ENCODE measurements at regions not wholly inside any gene's neighbourhood (a gene's known extent, or its start where the extent isn't known, plus 50 kb on each side); places are given as distances from the start of the nearest gene placed in this dataset.

GRCh38 chr14:98937021-98937420 is 335.0 kb downstream of the BCL11B start:
- no peak overlapping the region for H2AK9ac ChIP-seq (replicated peaks; ENCODE audit: low read depth, low read length, poor library complexity)
- H3K56ac ChIP-seq (ENCODE audit: extremely low read depth, insufficient read depth, low read length): no peak overlapping the region
- H3K27ac ChIP-seq (ENCODE audit: insufficient read depth, low read length): no peak overlapping the region
- peaks cover 53% of the 10 kb centered on the region for H3K9me3 ChIP-seq (ENCODE audit: control insufficient read depth, insufficient read depth, low read length)
- no peak for TF ChIP-seq SMC3 (IDR thresholded peaks at IDR 0.05; ENCODE audit: low read depth, low read length)
- TF ChIP-seq MAFK (IDR thresholded peaks at IDR 0.05; ENCODE audit: low read depth, low read length): no peak
- no peak for TF ChIP-seq BHLHE40 (IDR thresholded peaks at IDR 0.05; ENCODE audit: low read depth, low read length)
- no peak for TF ChIP-seq RFX5 (IDR thresholded peaks at IDR 0.05; ENCODE audit: low read depth, low read length)
- TF ChIP-seq RAD21 (IDR thresholded peaks at IDR 0.05; ENCODE audit: low read length): no peak
- no peak for TF ChIP-seq NFE2L2 (IDR thresholded peaks at IDR 0.05; ENCODE audit: low read depth, low read length)
- no peak for TF ChIP-seq ELK1 (IDR thresholded peaks at IDR 0.05; ENCODE audit: borderline replicate concordance, low read depth, low read length)
- TF ChIP-seq MAZ (IDR thresholded peaks at IDR 0.05; ENCODE audit: borderline replicate concordance, low read depth, low read length): no peak
- no peak for TF ChIP-seq CEBPB (IDR thresholded peaks at IDR 0.05; ENCODE audit: low read depth, low read length)
- TF ChIP-seq POLR2A (IDR thresholded peaks at IDR 0.05; ENCODE audit: low read depth, low read length): no peak
- TF ChIP-seq CHD1 (IDR thresholded peaks at IDR 0.05; ENCODE audit: low read depth, low read length): no peak
- TF ChIP-seq FOS (IDR thresholded peaks at IDR 0.05; ENCODE audit: low read depth, low read length): no peak
- no peak for TF ChIP-seq CTCF (conservative IDR thresholded peaks at IDR 0.05; ENCODE audit: low read depth, low read length)
- no peak for TF ChIP-seq USF2 (IDR thresholded peaks at IDR 0.05; ENCODE audit: low read depth, low read length)
- ChIA-PET POLR2A (ENCODE audit: unreplicated experiment) (no interaction called here), CTCF (no interaction called here)
- no peaks in the 10 kb centered on the region for H3K9me1 ChIP-seq (ENCODE audit: insufficient read depth, low read length)
- no peak for DNase-seq
- H3K4me1 ChIP-seq (ENCODE audit: control insufficient read depth, insufficient read depth, low read length): no peaks in the 10 kb centered on the region
- in situ Hi-C loops (cut with MboI; ENCODE audit: low sequenced_read_pairs): no loop called here
- dilution Hi-C loops (cut with HindIII; ENCODE audit: low sequenced_read_pairs, unreplicated experiment): no loop called here
- no peak overlapping the region for H3K23ac ChIP-seq (ENCODE audit: low read depth, low read length)
- no peak overlapping the region for H3K4ac ChIP-seq (ENCODE audit: low read depth, low read length)
- no peak overlapping the region for H2BK15ac ChIP-seq (ENCODE audit: low read depth, low read length)
- H3K4me3 ChIP-seq (ENCODE audit: insufficient read depth, low read depth, low read length): no peak overlapping the region
- H3K79me1 ChIP-seq (ENCODE audit: low read depth in 1 of 2, low read length in 2 of 2): no peaks in the 10 kb centered on the region
- no peak overlapping the region for H2BK5ac ChIP-seq (ENCODE audit: low read depth, low read length, poor library complexity, severe bottlenecking)
- no peak overlapping the region for H4K91ac ChIP-seq (ENCODE audit: insufficient read depth, low read depth, low read length)
- no peak overlapping the region for H4K8ac ChIP-seq (ENCODE audit: low read depth in 2 of 2, low read length in 2 of 2)
- no peak overlapping the region for H2BK120ac ChIP-seq (ENCODE audit: low read depth, low read length)
- no peak for ATAC-seq (ENCODE audit: low read depth)
- H3K14ac ChIP-seq (replicated peaks; ENCODE audit: low read depth, low read length): no peak overlapping the region
- intact Hi-C loops (cut with micrococcal nuclease): no loop called here
- H3K18ac ChIP-seq (ENCODE audit: low read depth, low read length): no peak overlapping the region
- H3K27me3 ChIP-seq (ENCODE audit: control insufficient read depth, insufficient read depth, low read length): no peaks in the 10 kb centered on the region
- no peak overlapping the region for H3K9ac ChIP-seq (ENCODE audit: low read depth, low read length)
- WGBS, 2 experiments (ENCODE audit: extremely low coverage in 2 of 2, insufficient read length in 1 of 2): no CpG with 5 or more reads among the region's 1 CpG
- no peak overlapping the region for H4K5ac ChIP-seq (ENCODE audit: low read depth, low read length)
- H4K20me1 ChIP-seq (ENCODE audit: insufficient read depth, low read length): no peaks in the 10 kb centered on the region
- no peak overlapping the region for H2BK20ac ChIP-seq (ENCODE audit: low read depth, low read length)
- H3K36me3 ChIP-seq (ENCODE audit: control insufficient read depth, insufficient read depth, low read length): no peaks in the 10 kb centered on the region
- H3K4me2 ChIP-seq (ENCODE audit: low read depth, low read length): no peak overlapping the region
- no peak overlapping the region for H2AK5ac ChIP-seq (ENCODE audit: low read depth, low read length)
- no TSS peak for BruUV-seq (replicated peaks)
- H2AFZ ChIP-seq (replicated peaks; ENCODE audit: low read length, poor library complexity): no peak overlapping the region

All from IMR-90 (cell line).